ENCODE measurements at regions not wholly inside any gene's neighbourhood (a gene's known extent, or its start where the extent isn't known, plus 50 kb on each side); places are given as distances from the start of the nearest gene placed in this dataset.

GRCh38 chr20:8964959-8965562 lies 103.8 kb upstream of the PLCB4 start:
- H3K9ac ChIP-seq (ENCODE audit: low read length): no peak overlapping the region
- no peaks in the 10 kb centered on the region for H3K27me3 ChIP-seq (replicated peaks; ENCODE audit: control insufficient read depth, insufficient read depth, low read length)
- no peaks in the 10 kb centered on the region for H3K36me3 ChIP-seq (ENCODE audit: control insufficient read depth, insufficient read depth, low read length, severe bottlenecking)
- no peaks in the 10 kb centered on the region for H3K4me1 ChIP-seq (ENCODE audit: control insufficient read depth, insufficient read depth, low read length)
- no peak for DNase-seq (ENCODE audit: low read depth)
- H3K4me3 ChIP-seq (ENCODE audit: low read length): no peak overlapping the region
- H3K9me3 ChIP-seq (ENCODE audit: control insufficient read depth, low read length): peaks cover 9% of the 10 kb centered on the region

- Histone ChIP-seq H3K4me1 (ENCODE audit: control insufficient read depth, insufficient read depth, low read length) (no peaks in the 10 kb centered on the region), H3K27me3 (replicated peaks; ENCODE audit: control insufficient read depth, insufficient read depth, low read length) (no peaks in the 10 kb centered on the region)
These were observed 101.1 kb upstream of the PLCB4 start for GRCh38 chr20:8967641-8968245.

GRCh38 chr20:8969146-8969583 lies 99.7 kb upstream of the PLCB4 start:
- Histone ChIP-seq H3K9me3 (ENCODE audit: control insufficient read depth, low read length) (peaks cover 9% of the 10 kb centered on the region), H3K36me3 (ENCODE audit: control insufficient read depth, insufficient read depth, low read length, severe bottlenecking) (no peaks in the 10 kb centered on the region), H3K9ac (ENCODE audit: low read length) (no peak overlapping the region), H3K27me3 (replicated peaks; ENCODE audit: control insufficient read depth, insufficient read depth, low read length) (no peaks in the 10 kb centered on the region), H3K4me3 (ENCODE audit: low read length) (no peak overlapping the region), H3K4me1 (ENCODE audit: control insufficient read depth, insufficient read depth, low read length) (no peaks in the 10 kb centered on the region)
- DNase-seq (ENCODE audit: low read depth): no peak

More at GRCh38 chr20:8967641-8968245, 101.1 kb upstream of the PLCB4 start:
- peak; percentile 3 for DNase-seq (ENCODE audit: low read depth)
- H3K9ac ChIP-seq (ENCODE audit: low read length): no peak overlapping the region
- H3K9me3 ChIP-seq (ENCODE audit: control insufficient read depth, low read length): peaks cover 9% of the 10 kb centered on the region
- no peak overlapping the region for H3K4me3 ChIP-seq (ENCODE audit: low read length)
- H3K36me3 ChIP-seq (ENCODE audit: control insufficient read depth, insufficient read depth, low read length, severe bottlenecking): no peaks in the 10 kb centered on the region

- Histone ChIP-seq H3K27me3 (replicated peaks; ENCODE audit: control insufficient read depth, insufficient read depth, low read length) (no peaks in the 10 kb centered on the region), H3K4me1 (ENCODE audit: control insufficient read depth, insufficient read depth, low read length) (no peaks in the 10 kb centered on the region), H3K9ac (ENCODE audit: low read length) (no peak overlapping the region), H3K9me3 (ENCODE audit: control insufficient read depth, low read length) (peaks cover 9% of the 10 kb centered on the region), H3K4me3 (ENCODE audit: low read length) (no peak overlapping the region), H3K36me3 (ENCODE audit: control insufficient read depth, insufficient read depth, low read length, severe bottlenecking) (no peaks in the 10 kb centered on the region)
- no peak for DNase-seq (ENCODE audit: low read depth)
These were observed 97.1 kb upstream of the PLCB4 start for GRCh38 chr20:8971669-8972316.

- no peak overlapping the region for H3K4me3 ChIP-seq (ENCODE audit: low read length)
- no peaks in the 10 kb centered on the region for H3K36me3 ChIP-seq (ENCODE audit: control insufficient read depth, insufficient read depth, low read length, severe bottlenecking)
- no peak for DNase-seq (ENCODE audit: low read depth)
- no peaks in the 10 kb centered on the region for H3K9me3 ChIP-seq (ENCODE audit: control insufficient read depth, low read length)
- no peaks in the 10 kb centered on the region for H3K4me1 ChIP-seq (ENCODE audit: control insufficient read depth, insufficient read depth, low read length)
- no peak overlapping the region for H3K9ac ChIP-seq (ENCODE audit: low read length)
- H3K27me3 ChIP-seq (replicated peaks; ENCODE audit: control insufficient read depth, insufficient read depth, low read length): no peaks in the 10 kb centered on the region
These were observed 95.8 kb upstream of the PLCB4 start for GRCh38 chr20:8972963-8973705.

- no peaks in the 10 kb centered on the region for H3K9me3 ChIP-seq (ENCODE audit: control insufficient read depth, low read length)
- no peaks in the 10 kb centered on the region for H3K36me3 ChIP-seq (ENCODE audit: control insufficient read depth, insufficient read depth, low read length, severe bottlenecking)
- no peak overlapping the region for H3K4me3 ChIP-seq (ENCODE audit: low read length)
- H3K27me3 ChIP-seq (replicated peaks; ENCODE audit: control insufficient read depth, insufficient read depth, low read length): no peaks in the 10 kb centered on the region
- H3K4me1 ChIP-seq (ENCODE audit: control insufficient read depth, insufficient read depth, low read length): no peaks in the 10 kb centered on the region
- DNase-seq (ENCODE audit: low read depth): no peak
- H3K9ac ChIP-seq (ENCODE audit: low read length): no peak overlapping the region
These were observed 94.7 kb upstream of the PLCB4 start for GRCh38 chr20:8974009-8974708.

GRCh38 chr20:8981482-8981881 lies 87.4 kb upstream of the PLCB4 start:
- DNase-seq (ENCODE audit: low read depth): no peak
- no peak overlapping the region for H3K9ac ChIP-seq (ENCODE audit: low read length)
- no peaks in the 10 kb centered on the region for H3K4me1 ChIP-seq (ENCODE audit: control insufficient read depth, insufficient read depth, low read length)
- no peaks in the 10 kb centered on the region for H3K36me3 ChIP-seq (ENCODE audit: control insufficient read depth, insufficient read depth, low read length, severe bottlenecking)
- no peaks in the 10 kb centered on the region for H3K27me3 ChIP-seq (replicated peaks; ENCODE audit: control insufficient read depth, insufficient read depth, low read length)
- H3K9me3 ChIP-seq (ENCODE audit: control insufficient read depth, low read length): no peaks in the 10 kb centered on the region
- no peak overlapping the region for H3K4me3 ChIP-seq (ENCODE audit: low read length)

GRCh38 chr20:8983478-8984345 lies 85.2 kb upstream of the PLCB4 start:
- Histone ChIP-seq H3K9ac (ENCODE audit: low read length) (no peak overlapping the region), H3K27me3 (replicated peaks; ENCODE audit: control insufficient read depth, insufficient read depth, low read length) (no peaks in the 10 kb centered on the region), H3K36me3 (ENCODE audit: control insufficient read depth, insufficient read depth, low read length, severe bottlenecking) (no peaks in the 10 kb centered on the region), H3K4me3 (ENCODE audit: low read length) (no peak overlapping the region), H3K9me3 (ENCODE audit: control insufficient read depth, low read length) (no peaks in the 10 kb centered on the region), H3K4me1 (ENCODE audit: control insufficient read depth, insufficient read depth, low read length) (no peaks in the 10 kb centered on the region)
- DNase-seq (ENCODE audit: low read depth): no peak

GRCh38 chr20:8986631-8987030 lies 82.3 kb upstream of the PLCB4 start:
- no peak overlapping the region for H3K9ac ChIP-seq (ENCODE audit: low read length)
- H3K4me3 ChIP-seq (ENCODE audit: low read length): no peak overlapping the region
- H3K9me3 ChIP-seq (ENCODE audit: control insufficient read depth, low read length): no peaks in the 10 kb centered on the region
- H3K36me3 ChIP-seq (ENCODE audit: control insufficient read depth, insufficient read depth, low read length, severe bottlenecking): no peaks in the 10 kb centered on the region
- no peaks in the 10 kb centered on the region for H3K27me3 ChIP-seq (replicated peaks; ENCODE audit: control insufficient read depth, insufficient read depth, low read length)
- DNase-seq (ENCODE audit: low read depth): no peak
- H3K4me1 ChIP-seq (ENCODE audit: control insufficient read depth, insufficient read depth, low read length): no peaks in the 10 kb centered on the region

- no peak overlapping the region for H3K9ac ChIP-seq (ENCODE audit: low read length)
- DNase-seq (ENCODE audit: low read depth): no peak
- H3K9me3 ChIP-seq (ENCODE audit: control insufficient read depth, low read length): no peaks in the 10 kb centered on the region
- H3K4me1 ChIP-seq (ENCODE audit: control insufficient read depth, insufficient read depth, low read length): no peaks in the 10 kb centered on the region
- no peak overlapping the region for H3K4me3 ChIP-seq (ENCODE audit: low read length)
- H3K27me3 ChIP-seq (replicated peaks; ENCODE audit: control insufficient read depth, insufficient read depth, low read length): peaks cover 4% of the 10 kb centered on the region
- H3K36me3 ChIP-seq (ENCODE audit: control insufficient read depth, insufficient read depth, low read length, severe bottlenecking): no peaks in the 10 kb centered on the region
These were observed 78.1 kb upstream of the PLCB4 start for GRCh38 chr20:8990770-8991169.
